Naive thymus-derived CD4-positive, alpha-beta T cell (primary cell): ENCODE measurements at regions not wholly inside any gene's neighbourhood (a gene's known extent, or its start where the extent isn't known, plus 50 kb on each side); places are given as distances from the start of the nearest gene placed in this dataset.

Source experiments
- ATAC-seq: fragments of 150-1000 bp; cut with Tn5 transposase; 2 replicates; pipeline ENCODE4 v1.10.0; 2021; ENCODE audit warnings: mild to moderate bottlenecking, moderate library complexity
- CTCF ChIA-PET: fragments of 350-600 bp; sonication (Branson Sonifier 250); formaldehyde crosslinking; loops from one replicate; lab custom pipeline; 2021; ENCODE audit warnings: antibody characterized with exemption; lab: Charles Lee
- POLR2A ChIA-PET: fragments of 350-600 bp; sonication (Branson Sonifier 250); formaldehyde crosslinking; loops from one replicate; lab custom pipeline; 2021; ENCODE audit warnings: antibody characterized with exemption, inconsistent platforms; lab: Charles Lee
- DNase-seq, 9 donors: peaks; one replicate each; pipeline versions ENCODE4 v3.0.0 to v3.0.0-alpha.2; 2020 to 2022; ENCODE audit warnings: mixed read lengths in 1 of 9
- H3K27ac ChIP-seq: one replicate; pipeline ENCODE4 v1.7.0; 2013; ENCODE audit warnings: mild to moderate bottlenecking, low read depth, low read length, moderate library complexity
- H3K27me3 ChIP-seq, 2 donors: one replicate each; pipeline ENCODE4 v1.7.0; 2013; ENCODE audit warnings: low read length in 2 of 2, mild to moderate bottlenecking in 2 of 2, moderate library complexity in 2 of 2; ENCODE audit not compliant: control insufficient read depth in 2 of 2, insufficient read depth in 2 of 2
- H3K36me3 ChIP-seq, 3 experiments: 1 replicate in 2 of 3; 2 replicates in 1 of 3; pipeline ENCODE4 v1.7.0; 2013; ENCODE audit warnings: low read length in 3 of 3, mild to moderate bottlenecking in 3 of 3, moderate library complexity in 1 of 3; ENCODE audit not compliant: insufficient read depth in 3 of 3, control insufficient read depth in 2 of 3
- H3K4me1 ChIP-seq, 2 donors: one replicate each; pipeline ENCODE4 v1.7.0; 2013; ENCODE audit warnings: low read length in 2 of 2, mild to moderate bottlenecking in 2 of 2, moderate library complexity in 1 of 2; ENCODE audit not compliant: control insufficient read depth in 2 of 2, insufficient read depth in 2 of 2
- H3K4me3 ChIP-seq: 2 replicates; pipeline ENCODE4 v1.7.0; 2013; ENCODE audit warnings: mild to moderate bottlenecking, low read length
- H3K9me3 ChIP-seq, 3 experiments: 1 replicate in 2 of 3; 2 replicates in 1 of 3; pipeline ENCODE4 v1.7.0; 2013; ENCODE audit warnings: low read length in 3 of 3; ENCODE audit not compliant: control insufficient read depth in 2 of 3
- H3K27ac Mint-ChIP-seq, 9 donors: one replicate each; pipeline ENCODE4 v1.8.0; 2020 to 2022; ENCODE audit warnings: mixed read lengths in 9 of 9, mild to moderate bottlenecking in 8 of 9, moderate library complexity in 5 of 9, inconsistent platforms in 2 of 9
- H3K27me3 Mint-ChIP-seq, 5 donors: one replicate each; pipeline ENCODE4 v1.8.0; 2021 to 2022; ENCODE audit warnings: mixed read lengths in 5 of 5, mild to moderate bottlenecking in 1 of 5
- H3K36me3 Mint-ChIP-seq, 5 donors: one replicate each; pipeline ENCODE4 v1.8.0; 2020 to 2022; ENCODE audit warnings: mixed read lengths in 5 of 5, mild to moderate bottlenecking in 3 of 5, inconsistent platforms in 1 of 5
- H3K4me1 Mint-ChIP-seq, 7 donors: one replicate each; pipeline ENCODE4 v1.8.0; 2020 to 2022; ENCODE audit warnings: mixed read lengths in 7 of 7, mild to moderate bottlenecking in 3 of 7, inconsistent platforms in 1 of 7
- H3K4me3 Mint-ChIP-seq, 10 donors: one replicate each; pipeline ENCODE4 v1.8.0; 2020 to 2022; ENCODE audit warnings: mild to moderate bottlenecking in 10 of 10, mixed read lengths in 10 of 10, moderate library complexity in 6 of 10, inconsistent platforms in 2 of 10
- H3K9me3 Mint-ChIP-seq, 11 donors: one replicate each; pipeline ENCODE4 v1.8.0; 2020 to 2022; ENCODE audit warnings: mixed read lengths in 11 of 11, mild to moderate bottlenecking in 4 of 11, inconsistent platforms in 1 of 11, moderate library complexity in 1 of 11
- intact Hi-C, 2 donors: fragments of 100-400 bp; cut with micrococcal nuclease; formaldehyde crosslinking; loops; one replicate each; pipeline ENCODE4 v1.15.1; 2023

- no peaks in the 10 kb centered on the region for H3K9me3 ChIP-seq
- no peaks in the 10 kb centered on the region for H3K27me3 Mint-ChIP-seq
- DNase-seq (no peak), ATAC-seq (no peak)
- no peaks in the 10 kb centered on the region for H3K36me3 Mint-ChIP-seq
- no peak overlapping the region for H3K27ac ChIP-seq
- no peak overlapping the region for H3K4me3 ChIP-seq
- no peaks in the 10 kb centered on the region for H3K4me1 ChIP-seq
- H3K4me3 Mint-ChIP-seq: no peak overlapping the region
- ChIA-PET POLR2A (no interaction called here), CTCF (no interaction called here)
- no peaks in the 10 kb centered on the region for H3K27me3 ChIP-seq
- no peaks in the 10 kb centered on the region for H3K36me3 ChIP-seq
- H3K4me1 Mint-ChIP-seq: no peaks in the 10 kb centered on the region
- intact Hi-C loops: no loop called here
- no peak overlapping the region for H3K27ac Mint-ChIP-seq
- peaks cover 0 to 6% (median 0%) of the 10 kb centered on the region in 11 donors for H3K9me3 Mint-ChIP-seq
These were observed 57.9 kb upstream of the CTNND2 start for GRCh38 chr5:11962122-11962521.

GRCh38 chr5:11958321-11958720, 54.1 kb upstream of the CTNND2 start:
- DNase-seq: no peak
- ChIA-PET POLR2A (no interaction called here), CTCF (no interaction called here)
- H3K4me1 ChIP-seq: no peaks in the 10 kb centered on the region
- H3K36me3 Mint-ChIP-seq: no peaks in the 10 kb centered on the region
- H3K27ac Mint-ChIP-seq: no peak overlapping the region
- no peak overlapping the region for H3K4me3 Mint-ChIP-seq
- H3K36me3 ChIP-seq: no peaks in the 10 kb centered on the region
- no peak overlapping the region for H3K27ac ChIP-seq
- peaks cover 0 to 7% (median 0%) of the 10 kb centered on the region in 11 donors for H3K9me3 Mint-ChIP-seq
- H3K27me3 ChIP-seq: no peaks in the 10 kb centered on the region
- H3K9me3 ChIP-seq: no peaks in the 10 kb centered on the region
- no peak for ATAC-seq
- no peak overlapping the region for H3K4me3 ChIP-seq
- intact Hi-C loops: no loop called here
- no peaks in the 10 kb centered on the region for H3K27me3 Mint-ChIP-seq
- H3K4me1 Mint-ChIP-seq: no peaks in the 10 kb centered on the region

- H3K9me3 Mint-ChIP-seq: peaks cover 0 to 16% (median 5%) of the 10 kb centered on the region in 11 donors
- intact Hi-C loops: no loop called here
These were observed 51.1 kb upstream of the CTNND2 start for GRCh38 chr5:11955331-11955730.

More at GRCh38 chr5:11955331-11955730, 51.1 kb upstream of the CTNND2 start:
- DNase-seq: no peak
- Histone ChIP-seq H3K27me3 (no peaks in the 10 kb centered on the region), H3K4me3 (no peak overlapping the region), H3K27ac (no peak overlapping the region), H3K9me3 (no peaks in the 10 kb centered on the region), H3K36me3 (no peaks in the 10 kb centered on the region), H3K4me1 (no peaks in the 10 kb centered on the region)
- Mint-ChIP-seq H3K36me3 (no peaks in the 10 kb centered on the region), H3K27me3 (no peaks in the 10 kb centered on the region), H3K4me1 (no peaks in the 10 kb centered on the region), H3K27ac (no peak overlapping the region), H3K4me3 (no peak overlapping the region)
- ChIA-PET POLR2A (no interaction called here), CTCF (no interaction called here)
- no peak for ATAC-seq
